DOHH2 (cell line): ENCODE measurements at regions not wholly inside any gene's neighbourhood (a gene's known extent, or its start where the extent isn't known, plus 50 kb on each side); places are given as distances from the start of the nearest gene placed in this dataset.

Experiments used
- H3F3A ChIP-seq: fragments of 200-600 bp; sonication (generic), shearing (Covaris generic); 2 replicates; pipeline ENCODE4 v1.6.0; 2016; ENCODE audit warnings: antibody characterized with exemption, mild to moderate bottlenecking; ENCODE audit not compliant: control insufficient read depth, insufficient read depth
- H3K27ac ChIP-seq: fragments of 200-600 bp; sonication (generic); 2 replicates; pipeline ENCODE4 v1.5.1; 2014; ENCODE audit warnings: low read depth, mild to moderate bottlenecking, low read length, moderate library complexity
- H3K27me3 ChIP-seq: fragments of 200-600 bp; sonication (generic); 2 replicates; pipeline ENCODE4 v1.6.1; 2014; ENCODE audit warnings: mild to moderate bottlenecking, low read length, mixed read lengths; ENCODE audit not compliant: control insufficient read depth
- H3K36me3 ChIP-seq: fragments of 200-600 bp; sonication (generic); 2 replicates; pipeline ENCODE4 v1.6.1; 2014; ENCODE audit warnings: mild to moderate bottlenecking, low read length, moderate library complexity, mixed read lengths; ENCODE audit not compliant: control insufficient read depth
- H3K4me1 ChIP-seq: fragments of 200-600 bp; sonication (generic); 2 replicates; pipeline ENCODE4 v1.6.1; 2014; ENCODE audit warnings: mild to moderate bottlenecking, low read length, mixed read lengths; ENCODE audit not compliant: control insufficient read depth
- H3K4me2 ChIP-seq: fragments of 200-600 bp; sonication (generic); 2 replicates; pipeline ENCODE4 v1.6.0; 2014; ENCODE audit warnings: mild to moderate bottlenecking, low read length, moderate library complexity
- H3K4me3 ChIP-seq: fragments of 200-600 bp; sonication (generic); 2 replicates; pipeline ENCODE4 v1.5.1; 2014; ENCODE audit warnings: mild to moderate bottlenecking, low read length, mixed read lengths
- H3K79me2 ChIP-seq: fragments of 200-600 bp; sonication (generic); 2 replicates; pipeline ENCODE4 v1.6.1; 2014; ENCODE audit warnings: mild to moderate bottlenecking, low read length, mixed read lengths; ENCODE audit not compliant: control insufficient read depth
- H3K9me2 ChIP-seq: fragments of 200-600 bp; sonication (generic); replicated peaks from 2 replicates; pipeline ENCODE4 v1.6.1; 2014; ENCODE audit warnings: mild to moderate bottlenecking, low read length, mixed read lengths; ENCODE audit not compliant: control insufficient read depth
- H3K9me3 ChIP-seq: fragments of 200-600 bp; sonication (generic); 2 replicates; pipeline ENCODE4 v1.6.1; 2014; ENCODE audit warnings: antibody characterized with exemption, low read length, mixed read lengths; ENCODE audit not compliant: control insufficient read depth, insufficient read depth
- H4K20me1 ChIP-seq: fragments of 200-600 bp; sonication (generic); 2 replicates; pipeline ENCODE4 v1.6.0; 2014; ENCODE audit warnings: low read depth, mild to moderate bottlenecking, antibody characterized with exemption, low read length, moderate library complexity; ENCODE audit not compliant: control insufficient read depth, insufficient read depth
- CTCF ChIP-seq: fragments of 200-600 bp; sonication (generic); IDR thresholded peaks from one replicate; pipeline ENCODE4 v1.5.1; 2014; ENCODE audit warnings: antibody characterized with exemption, mild to moderate bottlenecking, low read depth, low read length; ENCODE audit not compliant: poor library complexity, severe bottlenecking
- EZH2phosphoT487 ChIP-seq: fragments of 200-600 bp; sonication (generic); IDR thresholded peaks from 2 replicates; pipeline ENCODE4 v1.6.1; 2017; ENCODE audit warnings: borderline replicate concordance, mild to moderate bottlenecking, antibody characterized with exemption, low read length, moderate library complexity, mixed read lengths

GRCh38 chr1:65688215-65688566 lies 104.5 kb upstream of the PDE4B start:
- no peaks in the 10 kb centered on the region for H3K9me2 ChIP-seq
- H3K79me2 ChIP-seq, result no peaks in the 10 kb centered on the region
- H3K27ac ChIP-seq, result no peak overlapping the region
- no peak overlapping the region for H3K4me3 ChIP-seq
- no peaks in the 10 kb centered on the region for H3K36me3 ChIP-seq
- TF ChIP-seq CTCF, result no peak
- TF ChIP-seq EZH2phosphoT487, result no peak
- H3K9me3 ChIP-seq, result no peaks in the 10 kb centered on the region
- H3F3A ChIP-seq, result no peaks in the 10 kb centered on the region
- H3K4me1 ChIP-seq, result peaks cover 28% of the 10 kb centered on the region
- H3K4me2 ChIP-seq, result 0 out of 2 replicates have a peak overlapping the region, but pooled peaks have one; percentile 1
- H4K20me1 ChIP-seq, result no peaks in the 10 kb centered on the region
- no peaks in the 10 kb centered on the region for H3K27me3 ChIP-seq

- H4K20me1 ChIP-seq, result no peaks in the 10 kb centered on the region
- H3K79me2 ChIP-seq, result no peaks in the 10 kb centered on the region
- no peaks in the 10 kb centered on the region for H3F3A ChIP-seq
- H3K4me2 ChIP-seq, result no peak overlapping the region
- H3K4me3 ChIP-seq, result no peak overlapping the region
- no peaks in the 10 kb centered on the region for H3K9me2 ChIP-seq
- TF ChIP-seq CTCF (no peak), EZH2phosphoT487 (no peak)
- no peaks in the 10 kb centered on the region for H3K27me3 ChIP-seq
- no peaks in the 10 kb centered on the region for H3K9me3 ChIP-seq
- no peaks in the 10 kb centered on the region for H3K36me3 ChIP-seq
- H3K27ac ChIP-seq, result no peak overlapping the region
- peaks cover 28% of the 10 kb centered on the region for H3K4me1 ChIP-seq
Observed at GRCh38 chr1:65688848-65689247, 103.8 kb upstream of the PDE4B start.

- Histone ChIP-seq H3K36me3 (no peaks in the 10 kb centered on the region), H3K9me3 (no peaks in the 10 kb centered on the region), H3K4me3 (peak overlapping the region; percentile 18), H3F3A (no peaks in the 10 kb centered on the region), H3K4me2 (peak overlapping the region; percentile 53), H4K20me1 (no peaks in the 10 kb centered on the region), H3K4me1 (peaks cover 32% of the 10 kb centered on the region), H3K27me3 (no peaks in the 10 kb centered on the region), H3K9me2 (no peaks in the 10 kb centered on the region), H3K27ac (peak overlapping the region; percentile 29), H3K79me2 (no peaks in the 10 kb centered on the region)
- no peak for TF ChIP-seq CTCF
- no peak for TF ChIP-seq EZH2phosphoT487
Observed at GRCh38 chr1:65691152-65691900, 101.4 kb upstream of the PDE4B start.
